ENCODE measurements at regions not wholly inside any gene's neighbourhood (a gene's known extent, or its start where the extent isn't known, plus 50 kb on each side); places are given as distances from the start of the nearest gene placed in this dataset.

GRCh38 chrX:42902513-42902912, 124.5 kb upstream of the PPP1R2C start:
- H2AK5ac ChIP-seq (ENCODE audit: low read length) = no peak overlapping the region
- H3K36me3 ChIP-seq (ENCODE audit: control insufficient read depth in 1 of 2, insufficient read depth in 2 of 2, low read length in 2 of 2) = no peaks in the 10 kb centered on the region
- no peak overlapping the region for H3K23ac ChIP-seq (ENCODE audit: low read length)
- H2BK12ac ChIP-seq (ENCODE audit: low read length) = no peak overlapping the region
- H3K4ac ChIP-seq (ENCODE audit: low read depth, low read length) = no peak overlapping the region
- H3K79me1 ChIP-seq (ENCODE audit: low read length) = no peaks in the 10 kb centered on the region
- DNase-seq = no peak
- H3K27me3 ChIP-seq (ENCODE audit: insufficient read depth, low read length) = no peaks in the 10 kb centered on the region
- H3K4me1 ChIP-seq (ENCODE audit: control insufficient read depth in 1 of 2, insufficient read depth in 2 of 2, low read length in 2 of 2) = no peaks in the 10 kb centered on the region
- H3K9me3 ChIP-seq (ENCODE audit: insufficient read depth, low read depth, low read length) = no peaks in the 10 kb centered on the region
- no peak overlapping the region for H3K4me2 ChIP-seq (ENCODE audit: low read length)
- no peak overlapping the region for H4K91ac ChIP-seq (ENCODE audit: low read depth, low read length)
- no peak overlapping the region for H2BK5ac ChIP-seq (ENCODE audit: low read depth, low read length, poor library complexity)
- H3K18ac ChIP-seq (ENCODE audit: low read length) = no peak overlapping the region
- no peak overlapping the region for H4K8ac ChIP-seq (ENCODE audit: low read depth, low read length)
- H3K14ac ChIP-seq (ENCODE audit: low read length) = no peak overlapping the region
- no peak overlapping the region for H3K27ac ChIP-seq (ENCODE audit: low read depth, low read length)
- no peaks in the 10 kb centered on the region for H3K79me2 ChIP-seq (ENCODE audit: control insufficient read depth, insufficient read depth, low read length, poor library complexity)
- H3K4me3 ChIP-seq (ENCODE audit: low read depth, low read length) = no peak overlapping the region
- H3K9ac ChIP-seq (ENCODE audit: low read length) = no peak overlapping the region
- no peak overlapping the region for H4K12ac ChIP-seq (ENCODE audit: low read depth, low read length)
- no peak overlapping the region for H2AFZ ChIP-seq (ENCODE audit: insufficient read depth, low read length, poor library complexity)
- no peak overlapping the region for H2BK120ac ChIP-seq (ENCODE audit: insufficient read depth, low read length, poor library complexity)

DNA sequence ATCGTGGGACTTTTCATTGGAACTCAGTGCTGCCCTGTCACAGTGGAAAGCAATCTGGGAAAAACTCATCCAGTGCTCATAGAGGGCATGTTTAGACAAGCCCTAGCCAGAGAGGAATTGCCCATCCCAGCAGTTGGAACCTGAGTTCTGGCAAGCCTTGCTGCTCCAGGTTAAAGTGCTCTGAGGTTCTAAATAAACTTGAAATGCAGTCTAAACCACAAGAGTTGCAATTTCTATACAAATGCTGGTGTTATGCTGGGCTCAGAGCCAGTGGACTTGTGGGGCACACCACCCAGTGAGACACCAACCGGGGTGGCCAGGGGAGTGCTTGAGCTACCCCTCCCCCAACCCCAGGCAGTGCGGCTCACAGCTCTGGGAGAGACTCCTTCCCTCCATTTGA, 142.8 kb upstream of the PPP1R2C start:
- Histone ChIP-seq H4K12ac (ENCODE audit: low read depth, low read length) (no peak overlapping the region), H3K9me3 (ENCODE audit: insufficient read depth, low read depth, low read length) (no peaks in the 10 kb centered on the region), H3K18ac (ENCODE audit: low read length) (no peak overlapping the region), H2AFZ (ENCODE audit: insufficient read depth, low read length, poor library complexity) (no peak overlapping the region), H3K23ac (ENCODE audit: low read length) (no peak overlapping the region), H3K79me1 (ENCODE audit: low read length) (peaks cover 3% of the 10 kb centered on the region), H3K4me2 (ENCODE audit: low read length) (no peak overlapping the region), H3K36me3 (ENCODE audit: control insufficient read depth in 1 of 2, insufficient read depth in 2 of 2, low read length in 2 of 2) (no peaks in the 10 kb centered on the region), H3K14ac (ENCODE audit: low read length) (peak overlapping the region; percentile 44), H3K27ac (ENCODE audit: low read depth, low read length) (no peak overlapping the region), H2AK5ac (ENCODE audit: low read length) (no peak overlapping the region), H3K27me3 (ENCODE audit: insufficient read depth, low read length) (no peaks in the 10 kb centered on the region), H3K4me3 (ENCODE audit: low read depth, low read length) (no peak overlapping the region), H3K4ac (ENCODE audit: low read depth, low read length) (no peak overlapping the region), H4K91ac (ENCODE audit: low read depth, low read length) (peak overlapping the region; percentile 62), H3K4me1 (ENCODE audit: control insufficient read depth in 1 of 2, insufficient read depth in 2 of 2, low read length in 2 of 2) (no peaks in the 10 kb centered on the region), H3K9ac (ENCODE audit: low read length) (no peak overlapping the region), H2BK5ac (ENCODE audit: low read depth, low read length, poor library complexity) (no peak overlapping the region), H2BK120ac (ENCODE audit: insufficient read depth, low read length, poor library complexity) (peak overlapping the region; percentile 66), H2BK12ac (ENCODE audit: low read length) (no peak overlapping the region), H3K79me2 (ENCODE audit: control insufficient read depth, insufficient read depth, low read length, poor library complexity) (no peaks in the 10 kb centered on the region), H4K8ac (ENCODE audit: low read depth, low read length) (peak overlapping the region; percentile 19)
- no peak for DNase-seq
- WGBS (ENCODE audit: extremely low coverage, insufficient coverage, insufficient read length) = no CpG with 5 or more reads among the region's 3 CpGs

- no peak for DNase-seq
- no peak overlapping the region for H3K9ac ChIP-seq (ENCODE audit: low read length)
- no peaks in the 10 kb centered on the region for H3K36me3 ChIP-seq (ENCODE audit: control insufficient read depth in 1 of 2, insufficient read depth in 2 of 2, low read length in 2 of 2)
- no peak overlapping the region for H4K91ac ChIP-seq (ENCODE audit: low read depth, low read length)
- no peak overlapping the region for H2BK12ac ChIP-seq (ENCODE audit: low read length)
- H3K4me3 ChIP-seq (ENCODE audit: low read depth, low read length) = no peak overlapping the region
- no peak overlapping the region for H3K4me2 ChIP-seq (ENCODE audit: low read length)
- H3K23ac ChIP-seq (ENCODE audit: low read length) = no peak overlapping the region
- no peak overlapping the region for H3K27ac ChIP-seq (ENCODE audit: low read depth, low read length)
- no peak overlapping the region for H2AK5ac ChIP-seq (ENCODE audit: low read length)
- no peak overlapping the region for H3K4ac ChIP-seq (ENCODE audit: low read depth, low read length)
- H3K18ac ChIP-seq (ENCODE audit: low read length) = no peak overlapping the region
- no peak overlapping the region for H4K12ac ChIP-seq (ENCODE audit: low read depth, low read length)
- no peak overlapping the region for H2BK5ac ChIP-seq (ENCODE audit: low read depth, low read length, poor library complexity)
- H2AFZ ChIP-seq (ENCODE audit: insufficient read depth, low read length, poor library complexity) = no peak overlapping the region
- WGBS (ENCODE audit: extremely low coverage, insufficient coverage, insufficient read length) = no CpG with 5 or more reads among the region's 1 CpG
- no peaks in the 10 kb centered on the region for H3K9me3 ChIP-seq (ENCODE audit: insufficient read depth, low read depth, low read length)
- no peaks in the 10 kb centered on the region for H3K4me1 ChIP-seq (ENCODE audit: control insufficient read depth in 1 of 2, insufficient read depth in 2 of 2, low read length in 2 of 2)
- H4K8ac ChIP-seq (ENCODE audit: low read depth, low read length) = no peak overlapping the region
- no peak overlapping the region for H3K14ac ChIP-seq (ENCODE audit: low read length)
- H3K79me1 ChIP-seq (ENCODE audit: low read length) = no peaks in the 10 kb centered on the region
- H2BK120ac ChIP-seq (ENCODE audit: insufficient read depth, low read length, poor library complexity) = no peak overlapping the region
- no peaks in the 10 kb centered on the region for H3K79me2 ChIP-seq (ENCODE audit: control insufficient read depth, insufficient read depth, low read length, poor library complexity)
- no peaks in the 10 kb centered on the region for H3K27me3 ChIP-seq (ENCODE audit: insufficient read depth, low read length)
These were observed 152.1 kb upstream of the PPP1R2C start for GRCh38 chrX:42930071-42930470.

GRCh38 chrX:42930951-42931350, 153.0 kb upstream of the PPP1R2C start:
- no peak overlapping the region for H3K27ac ChIP-seq (ENCODE audit: low read depth, low read length)
- no peak overlapping the region for H3K4ac ChIP-seq (ENCODE audit: low read depth, low read length)
- no peak for DNase-seq
- no peak overlapping the region for H3K14ac ChIP-seq (ENCODE audit: low read length)
- H3K4me3 ChIP-seq (ENCODE audit: low read depth, low read length) = no peak overlapping the region
- H2BK5ac ChIP-seq (ENCODE audit: low read depth, low read length, poor library complexity) = no peak overlapping the region
- no CpG with 5 or more reads among the region's 1 CpG for WGBS (ENCODE audit: extremely low coverage, insufficient coverage, insufficient read length)
- no peaks in the 10 kb centered on the region for H3K9me3 ChIP-seq (ENCODE audit: insufficient read depth, low read depth, low read length)
- H3K79me1 ChIP-seq (ENCODE audit: low read length) = no peaks in the 10 kb centered on the region
- no peak overlapping the region for H4K12ac ChIP-seq (ENCODE audit: low read depth, low read length)
- no peak overlapping the region for H2AK5ac ChIP-seq (ENCODE audit: low read length)
- H3K23ac ChIP-seq (ENCODE audit: low read length) = no peak overlapping the region
- no peak overlapping the region for H4K8ac ChIP-seq (ENCODE audit: low read depth, low read length)
- H3K18ac ChIP-seq (ENCODE audit: low read length) = no peak overlapping the region
- H3K9ac ChIP-seq (ENCODE audit: low read length) = no peak overlapping the region
- no peaks in the 10 kb centered on the region for H3K4me1 ChIP-seq (ENCODE audit: control insufficient read depth in 1 of 2, insufficient read depth in 2 of 2, low read length in 2 of 2)
- H3K4me2 ChIP-seq (ENCODE audit: low read length) = no peak overlapping the region
- no peak overlapping the region for H4K91ac ChIP-seq (ENCODE audit: low read depth, low read length)
- no peaks in the 10 kb centered on the region for H3K27me3 ChIP-seq (ENCODE audit: insufficient read depth, low read length)
- H3K36me3 ChIP-seq (ENCODE audit: control insufficient read depth in 1 of 2, insufficient read depth in 2 of 2, low read length in 2 of 2) = no peaks in the 10 kb centered on the region
- H3K79me2 ChIP-seq (ENCODE audit: control insufficient read depth, insufficient read depth, low read length, poor library complexity) = no peaks in the 10 kb centered on the region
- H2AFZ ChIP-seq (ENCODE audit: insufficient read depth, low read length, poor library complexity) = no peak overlapping the region
- no peak overlapping the region for H2BK120ac ChIP-seq (ENCODE audit: insufficient read depth, low read length, poor library complexity)
- no peak overlapping the region for H2BK12ac ChIP-seq (ENCODE audit: low read length)

All from trophoblast cell (in vitro differentiated cells and primary cell).